ENCODE measurements at regions not wholly inside any gene's neighbourhood (a gene's known extent, or its start where the extent isn't known, plus 50 kb on each side); places are given as distances from the start of the nearest gene placed in this dataset.

DNA sequence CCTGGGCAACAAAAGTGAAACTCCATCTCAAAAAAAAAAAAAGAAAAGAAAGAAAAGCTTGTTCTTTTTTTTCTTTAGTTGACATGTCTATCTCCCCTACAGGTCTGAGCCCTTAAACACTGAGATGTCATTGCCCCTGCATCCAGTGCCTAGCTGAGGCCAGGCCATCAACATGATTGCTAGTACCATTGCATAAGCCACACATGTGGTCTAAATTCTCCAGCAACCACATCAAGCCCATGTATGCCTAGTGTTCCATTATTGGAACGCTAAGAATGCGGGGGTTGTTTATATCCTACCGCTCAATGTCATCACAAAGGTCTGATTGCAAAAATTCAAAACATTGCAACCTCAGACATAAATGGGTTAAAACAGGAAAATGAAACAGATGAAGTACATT, 62.7 kb downstream of the NPTX2 start:
- DNase-seq, result no peak

DNA sequence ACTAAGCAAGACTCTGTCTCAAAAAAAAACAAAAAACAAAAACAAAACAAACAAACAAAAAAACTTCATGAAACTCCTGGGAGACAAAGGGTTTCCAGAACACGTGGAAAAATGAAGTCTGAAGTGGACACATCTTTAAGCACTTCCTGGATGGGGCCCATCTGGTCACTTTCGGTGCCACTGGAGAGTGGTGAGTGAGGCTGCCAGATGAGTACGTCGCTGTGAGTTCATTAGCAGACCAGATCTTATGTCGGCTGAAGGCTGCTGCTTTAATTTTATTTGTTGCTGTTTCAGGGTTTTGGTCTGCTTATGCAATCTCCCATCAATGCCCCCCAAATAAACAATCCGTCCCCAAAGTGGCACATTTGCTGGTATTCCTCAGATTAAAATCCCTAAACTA, 64.4 kb downstream of the NPTX2 start:
- no peaks in the 10 kb centered on the region for H3K4me1 ChIP-seq
- H3K9me3 ChIP-seq, result peaks cover 0 to 4% of the 10 kb centered on the region in 2 donors
- peaks cover 0 to 22% of the 10 kb centered on the region in 2 donors for H3K27me3 ChIP-seq
- intact Hi-C loops (cut with DNase I), result no loop called here
- ATAC-seq, result no peak
- no peaks in the 10 kb centered on the region for H3K36me3 ChIP-seq
- no peak overlapping the region for H3K4me3 ChIP-seq
- TF ChIP-seq CTCF (IDR thresholded peaks at IDR 0.05), result no peak
- peak in 2 of 4 donors; percentile 4 to 26 for DNase-seq
- H3K27ac ChIP-seq, result no peak overlapping the region

More for the DNA sequence above, 62.7 kb downstream of the NPTX2 start:
- Histone ChIP-seq H3K4me3 (no peak overlapping the region), H3K4me1 (no peaks in the 10 kb centered on the region), H3K27me3 (peaks cover 0 to 22% of the 10 kb centered on the region in 2 donors), H3K27ac (no peak overlapping the region), H3K36me3 (no peaks in the 10 kb centered on the region), H3K9me3 (no peaks in the 10 kb centered on the region)
- no peak for ATAC-seq
- intact Hi-C loops (cut with DNase I), result no loop called here
- no peak for TF ChIP-seq CTCF (IDR thresholded peaks at IDR 0.05)

DNA sequence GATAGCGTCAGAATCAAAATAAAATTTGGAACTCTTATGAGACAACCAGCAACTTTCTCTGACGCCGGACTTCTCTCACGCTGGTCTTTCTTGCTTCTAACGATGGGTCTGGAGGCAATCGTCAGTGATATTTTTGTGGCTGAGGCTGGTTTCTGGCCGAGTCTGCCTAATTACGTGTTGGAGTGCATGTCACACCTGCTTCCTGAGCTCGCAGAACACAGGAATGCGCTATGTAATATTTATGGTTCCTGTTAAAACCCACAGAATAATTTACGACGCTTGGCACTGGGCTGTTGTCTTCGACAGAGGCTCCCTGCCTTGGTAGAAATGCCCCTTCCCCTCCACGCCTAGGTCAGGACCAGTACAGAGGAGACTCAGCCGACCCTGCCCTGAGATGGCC, 64.9 kb downstream of the NPTX2 start:
- DNase-seq (peak in 2 of 4 donors; percentile 23 to 49), ATAC-seq (no peak)
- Histone ChIP-seq H3K36me3 (no peaks in the 10 kb centered on the region), H3K27me3 (peaks cover 0 to 22% of the 10 kb centered on the region in 2 donors), H3K4me1 (no peaks in the 10 kb centered on the region), H3K4me3 (no peak overlapping the region), H3K9me3 (peaks cover 0 to 7% of the 10 kb centered on the region in 2 donors), H3K27ac (no peak overlapping the region)
- intact Hi-C loops (cut with DNase I), result no loop called here
- TF ChIP-seq CTCF (IDR thresholded peaks at IDR 0.05), result no peak

- no peak overlapping the region for H3K4me3 ChIP-seq
- no peaks in the 10 kb centered on the region for H3K36me3 ChIP-seq
- peaks cover 0 to 22% of the 10 kb centered on the region in 2 donors for H3K27me3 ChIP-seq
- H3K9me3 ChIP-seq, result peaks cover 0 to 7% of the 10 kb centered on the region in 2 donors
- no peak for DNase-seq
- TF ChIP-seq CTCF (IDR thresholded peaks at IDR 0.05), result no peak
- ATAC-seq, result no peak
- intact Hi-C loops (cut with DNase I), result no loop called here
- no peaks in the 10 kb centered on the region for H3K4me1 ChIP-seq
- H3K27ac ChIP-seq, result no peak overlapping the region
Measured at GRCh38 chr7:98683514-98683913, 66.4 kb downstream of the NPTX2 start.

DNA sequence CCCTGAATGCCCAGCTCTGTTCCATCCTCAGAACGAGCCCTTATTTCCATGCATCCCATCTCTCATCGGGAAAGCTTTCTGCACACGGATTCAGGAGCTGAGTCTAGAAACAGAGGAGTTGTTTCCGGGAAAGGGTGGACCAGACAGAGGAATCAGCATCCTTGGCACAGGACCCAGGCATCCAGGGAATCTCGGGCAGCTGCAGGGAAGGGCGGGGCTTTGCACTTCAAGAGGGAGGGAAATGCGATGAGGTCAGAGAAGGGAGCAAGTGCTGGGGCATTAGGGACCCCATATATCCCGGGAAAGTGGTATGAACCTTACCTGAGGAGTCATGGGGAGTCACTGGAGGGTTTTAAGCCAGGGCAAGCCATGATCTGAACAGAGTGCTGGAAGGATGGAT, 68.5 kb downstream of the NPTX2 start:
- Histone ChIP-seq H3K27ac (no peak overlapping the region), H3K9me3 (peaks cover 0 to 22% of the 10 kb centered on the region in 2 donors), H3K36me3 (no peaks in the 10 kb centered on the region), H3K27me3 (peaks cover 0 to 19% of the 10 kb centered on the region in 2 donors), H3K4me3 (no peak overlapping the region), H3K4me1 (no peaks in the 10 kb centered on the region)
- DNase-seq (no peak), ATAC-seq (no peak)
- no peak for TF ChIP-seq CTCF (IDR thresholded peaks at IDR 0.05)
- intact Hi-C loops (cut with DNase I), result no loop called here
